Smooth muscle cell (in vitro differentiated cells): ENCODE measurements at regions not wholly inside any gene's neighbourhood (a gene's known extent, or its start where the extent isn't known, plus 50 kb on each side); places are given as distances from the start of the nearest gene placed in this dataset.
"Not testable (repeated sequence)": the region's sequence is repeated elsewhere in the genome, so short reads cannot be mapped to it uniquely, and the experiment has no call there.

Source experiments
- DNase-seq: peaks from one replicate; lab custom pipeline; 2025; ENCODE audit not compliant: unreplicated experiment; lab: John Stamatoyannopoulos, UW
- H2AFZ ChIP-seq: fragments of 200-600 bp; sonication (generic); 2 replicates; pipeline ENCODE4 v1.6.0; 2016; ENCODE audit warnings: antibody characterized with exemption, low read depth, mild to moderate bottlenecking
- H3F3A ChIP-seq: fragments of 200-600 bp; sonication (generic); 2 replicates; pipeline ENCODE4 v1.6.0; 2017; ENCODE audit warnings: antibody characterized with exemption, low read depth
- H3K27ac ChIP-seq: fragments of 200-600 bp; sonication (generic); 2 replicates; pipeline ENCODE4 v1.5.1; 2016; ENCODE audit warnings: low read depth, mild to moderate bottlenecking
- H3K27me3 ChIP-seq: fragments of 200-600 bp; sonication (generic); 2 replicates; pipeline ENCODE4 v1.6.1; 2016; ENCODE audit warnings: low read depth, mild to moderate bottlenecking
- H3K36me3 ChIP-seq: fragments of 200-600 bp; sonication (generic); 2 replicates; pipeline ENCODE4 v1.5.1; 2016; ENCODE audit warnings: low read depth
- H3K4me1 ChIP-seq: fragments of 200-600 bp; sonication (generic); 2 replicates; pipeline ENCODE4 v1.5.1; 2016; ENCODE audit warnings: low read depth
- H3K4me2 ChIP-seq: fragments of 200-600 bp; sonication (generic); 2 replicates; pipeline ENCODE4 v1.6.0; 2016; ENCODE audit warnings: mild to moderate bottlenecking
- H3K4me3 ChIP-seq: fragments of 200-600 bp; sonication (generic); 2 replicates; pipeline ENCODE4 v1.5.1; 2016; ENCODE audit warnings: mild to moderate bottlenecking
- H3K79me2 ChIP-seq: fragments of 200-600 bp; sonication (generic); 2 replicates; pipeline ENCODE4 v1.6.0; 2016; ENCODE audit warnings: low read depth, mild to moderate bottlenecking
- H3K9ac ChIP-seq: fragments of 200-600 bp; sonication (generic); 2 replicates; pipeline ENCODE4 v1.6.0; 2016; ENCODE audit warnings: low read depth
- H3K9me3 ChIP-seq: fragments of 200-600 bp; sonication (generic); replicated peaks from 2 replicates; pipeline ENCODE4 v1.5.1; 2016; ENCODE audit warnings: low read depth
- H4K20me1 ChIP-seq: fragments of 200-600 bp; sonication (generic); 2 replicates; pipeline ENCODE4 v1.6.0; 2016; ENCODE audit warnings: low read depth
- CTCF ChIP-seq: fragments of 200-600 bp; sonication (generic); IDR thresholded peaks from 2 replicates; pipeline ENCODE4 v1.5.1; 2017; ENCODE audit warnings: borderline replicate concordance, mild to moderate bottlenecking, antibody characterized with exemption; ENCODE audit not compliant: insufficient read depth, poor library complexity, severe bottlenecking
- WGBS: methylation state at CpG from one replicate; pipeline ENCODE4 v1.1.7; 2016; ENCODE audit warnings: low lambda C conversion rate; 5-methylcytosine and 5-hydroxymethylcytosine counted together

GRCh38 chr4:132792310-132792709 lies 356.8 kb upstream of the PCDH10 start:
- DNase-seq = no peak
- Histone ChIP-seq H3K9ac (no peak overlapping the region), H3F3A (no peaks in the 10 kb centered on the region), H4K20me1 (no peaks in the 10 kb centered on the region), H3K4me2 (no peak overlapping the region), H3K27ac (no peak overlapping the region), H3K4me1 (peaks cover 2% of the 10 kb centered on the region), H3K9me3 (no peaks in the 10 kb centered on the region), H3K4me3 (no peak overlapping the region), H2AFZ (no peak overlapping the region), H3K79me2 (no peaks in the 10 kb centered on the region), H3K36me3 (no peaks in the 10 kb centered on the region), H3K27me3 (no peaks in the 10 kb centered on the region)
- TF ChIP-seq CTCF = no peak

DNA sequence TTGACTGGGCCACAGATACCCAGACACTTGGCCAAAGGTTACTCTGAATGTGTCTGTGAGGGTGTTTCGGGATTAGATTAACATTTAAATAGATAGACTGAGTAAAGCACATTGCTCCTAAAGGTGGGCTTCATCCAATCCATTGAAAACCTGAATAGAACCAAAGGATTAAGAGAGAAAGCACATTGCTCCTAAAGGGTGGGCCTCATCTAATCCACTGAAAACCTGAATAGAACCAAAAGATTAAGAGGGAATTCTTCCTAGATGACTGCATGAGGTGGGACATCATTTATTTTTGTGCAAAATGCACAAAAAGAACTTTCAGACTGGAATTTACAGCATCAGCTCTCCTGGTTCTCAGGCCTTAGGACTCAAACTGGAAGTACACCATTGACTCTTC lies 351.2 kb upstream of the PCDH10 start:
- H3K27me3 ChIP-seq = no peaks in the 10 kb centered on the region
- no peak overlapping the region for H3K27ac ChIP-seq
- no peaks in the 10 kb centered on the region for H4K20me1 ChIP-seq
- no peaks in the 10 kb centered on the region for H3K9me3 ChIP-seq
- H3F3A ChIP-seq = no peaks in the 10 kb centered on the region
- no peak overlapping the region for H3K4me3 ChIP-seq
- DNase-seq = no peak
- no peaks in the 10 kb centered on the region for H3K79me2 ChIP-seq
- no peak for TF ChIP-seq CTCF
- no peak overlapping the region for H3K4me2 ChIP-seq
- H2AFZ ChIP-seq = no peak overlapping the region
- no peak overlapping the region for H3K9ac ChIP-seq
- no peaks in the 10 kb centered on the region for H3K36me3 ChIP-seq
- H3K4me1 ChIP-seq = peaks cover 11% of the 10 kb centered on the region
- WGBS = 90% methylated on average over 1 of the region's 1 CpG

DNA sequence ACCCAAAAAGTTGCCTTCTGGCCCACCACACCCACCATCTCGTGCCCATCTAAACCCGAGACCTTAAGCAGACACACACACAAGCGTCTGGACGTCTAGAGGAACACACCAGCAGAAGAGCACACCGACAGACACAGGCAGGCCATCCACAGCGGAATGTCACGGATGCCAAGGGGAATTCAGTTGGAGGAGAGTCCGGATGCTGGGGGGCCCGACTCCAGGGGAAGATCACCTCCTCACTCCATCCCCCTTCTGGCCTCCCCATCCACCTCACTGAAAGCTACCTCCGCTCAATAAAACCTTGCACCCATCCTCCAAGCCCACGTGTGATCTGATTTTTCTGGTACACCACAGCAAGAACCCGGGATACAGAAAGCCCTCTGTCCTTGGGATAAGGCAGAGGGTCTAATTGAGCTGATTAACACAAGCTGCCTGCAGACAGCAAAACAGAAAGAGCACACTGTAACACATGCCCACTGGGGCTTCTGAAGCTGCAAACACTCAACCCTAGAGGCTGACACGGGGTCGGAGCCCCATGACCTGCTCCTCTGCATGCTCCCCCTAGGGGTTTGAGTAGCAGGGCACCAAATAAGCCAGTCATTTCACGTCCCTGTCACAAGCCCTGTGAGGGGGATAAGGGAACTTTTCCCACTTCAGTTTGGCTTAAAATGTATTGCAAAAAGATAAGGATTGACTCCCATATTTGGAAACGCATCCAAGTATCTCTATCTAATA lies 339.6 kb upstream of the PCDH10 start:
- H3K4me2 ChIP-seq = no peak overlapping the region
- no peak for TF ChIP-seq CTCF

DNA sequence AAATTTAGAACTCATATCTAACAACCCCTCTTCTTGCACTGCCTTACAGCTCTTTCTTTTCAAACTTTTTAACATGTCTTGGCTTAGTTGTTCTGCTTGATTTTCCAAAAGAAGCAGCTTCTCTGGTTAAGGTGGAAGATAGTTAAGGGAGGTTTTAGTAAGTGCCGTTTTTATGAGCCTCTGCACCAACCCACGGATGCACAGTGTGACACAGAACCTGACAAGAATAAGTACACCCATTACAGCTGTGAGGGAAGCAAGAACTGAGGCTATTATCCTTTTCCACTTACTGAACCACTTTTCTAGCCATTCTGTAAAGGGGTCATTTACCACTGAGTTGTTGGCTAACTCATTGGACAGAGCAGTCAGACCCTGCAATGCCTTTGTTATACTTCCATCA lies 336.0 kb upstream of the PCDH10 start:
- not testable (repeated sequence) for H3K9ac ChIP-seq, H3K27me3 ChIP-seq, H3K36me3 ChIP-seq, DNase-seq, H3K4me1 ChIP-seq, H3K4me3 ChIP-seq, H2AFZ ChIP-seq, H3K79me2 ChIP-seq, H3K27ac ChIP-seq, H3F3A ChIP-seq, H3K4me2 ChIP-seq, H3K9me3 ChIP-seq, H4K20me1 ChIP-seq
- 67% methylated on average over 2 of the region's 2 CpGs for WGBS

More for the DNA sequence above, 339.6 kb upstream of the PCDH10 start:
- no peak overlapping the region for H2AFZ ChIP-seq
- WGBS = 75% methylated on average over 16 of the region's 16 CpGs
- no peaks in the 10 kb centered on the region for H3K9me3 ChIP-seq
- H3F3A ChIP-seq = no peaks in the 10 kb centered on the region
- H3K27me3 ChIP-seq = no peaks in the 10 kb centered on the region
- H3K4me3 ChIP-seq = no peak overlapping the region
- no peaks in the 10 kb centered on the region for H4K20me1 ChIP-seq
- H3K36me3 ChIP-seq = no peaks in the 10 kb centered on the region
- no peaks in the 10 kb centered on the region for H3K79me2 ChIP-seq
- DNase-seq = no peak
- no peaks in the 10 kb centered on the region for H3K4me1 ChIP-seq
- no peak overlapping the region for H3K27ac ChIP-seq
- no peak overlapping the region for H3K9ac ChIP-seq
